ENCODE measurements at regions not wholly inside any gene's neighbourhood (a gene's known extent, or its start where the extent isn't known, plus 50 kb on each side); places are given as distances from the start of the nearest gene placed in this dataset.
A peak's percentile ranks its signal among the peaks of the same experiment; 100 is the strongest.

- DNase-seq: peak in 7 of 42 donors; percentile 5 to 28 (median 11)
These were observed 340.6 kb upstream of the SFSWAP start for GRCh38 chr12:131370321-131370720.

GRCh38 chr12:131370791-131371347 lies 340.0 kb upstream of the SFSWAP start:
- intact Hi-C loops (cut with DNase I): no loop called here
- DNase-seq: peak in 9 of 42 donors; percentile 2 to 37 (median 11)

More at GRCh38 chr12:131370321-131370720, 340.6 kb upstream of the SFSWAP start:
- intact Hi-C loops (cut with DNase I): no loop called here

- peak in 8 of 42 donors; percentile 4 to 36 (median 12) for DNase-seq
- intact Hi-C loops (cut with DNase I): no loop called here
These were observed 339.3 kb upstream of the SFSWAP start for GRCh38 chr12:131371401-131372170.

DNA sequence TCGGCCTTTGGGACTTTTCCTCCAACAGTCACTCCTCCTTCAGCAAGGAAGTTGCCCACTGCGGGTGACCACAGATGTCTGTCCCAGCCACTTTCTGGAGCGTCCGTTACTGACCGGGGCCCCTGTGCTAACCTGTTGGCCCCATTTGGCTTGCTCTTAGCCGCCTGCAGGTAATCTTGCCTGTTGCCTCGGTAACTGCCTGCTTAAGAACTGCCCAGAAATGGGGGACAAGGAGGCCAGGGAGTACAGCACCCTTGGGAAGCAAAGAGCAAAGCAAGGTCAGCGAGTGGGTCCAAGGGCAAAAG lies 338.8 kb upstream of the SFSWAP start:
- intact Hi-C loops (cut with DNase I): no loop called here

GRCh38 chr12:131372706-131373195 lies 338.1 kb upstream of the SFSWAP start:
- intact Hi-C loops (cut with DNase I): no loop called here
- peak in 2 of 42 donors; percentile 6 to 7 for DNase-seq

More for the DNA sequence above, 338.8 kb upstream of the SFSWAP start:
- peak in 3 of 42 donors; percentile 7 to 24 (median 21) for DNase-seq

DNA sequence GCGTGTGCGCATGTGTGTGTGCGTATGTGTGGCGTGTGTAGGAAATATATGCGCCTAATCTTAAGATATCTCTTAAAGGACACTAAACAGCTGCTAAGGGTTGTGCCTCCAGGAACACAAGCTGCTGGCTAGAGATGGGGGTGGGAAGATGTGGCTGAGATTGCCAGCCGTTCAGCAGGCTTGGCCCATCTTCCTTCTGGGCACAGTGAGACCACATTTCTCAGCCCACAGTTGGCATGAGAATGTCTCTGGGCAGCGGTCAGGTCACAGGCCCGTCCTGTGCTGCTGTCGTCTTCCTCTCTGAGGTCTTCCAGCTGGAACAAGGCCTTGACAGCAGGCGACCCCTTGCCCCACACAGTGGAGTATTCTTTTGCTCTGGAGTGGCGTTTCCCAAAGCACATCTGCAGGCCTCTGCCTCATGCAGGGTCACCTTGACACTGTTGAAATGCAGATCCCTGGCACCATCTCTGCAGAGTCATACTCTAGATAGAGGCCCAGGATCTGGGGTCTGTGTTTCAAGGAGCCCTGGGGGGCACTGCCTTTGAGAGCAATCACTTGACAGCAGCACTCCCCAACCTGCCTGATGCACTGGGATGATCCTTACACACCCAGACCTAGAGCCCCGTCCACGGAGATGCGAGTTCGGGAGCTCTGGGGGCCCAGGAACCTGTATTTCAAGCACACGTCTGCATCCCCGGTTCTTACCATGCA lies 335.5 kb upstream of the SFSWAP start:
- intact Hi-C loops (cut with DNase I): no loop called here

DNA sequence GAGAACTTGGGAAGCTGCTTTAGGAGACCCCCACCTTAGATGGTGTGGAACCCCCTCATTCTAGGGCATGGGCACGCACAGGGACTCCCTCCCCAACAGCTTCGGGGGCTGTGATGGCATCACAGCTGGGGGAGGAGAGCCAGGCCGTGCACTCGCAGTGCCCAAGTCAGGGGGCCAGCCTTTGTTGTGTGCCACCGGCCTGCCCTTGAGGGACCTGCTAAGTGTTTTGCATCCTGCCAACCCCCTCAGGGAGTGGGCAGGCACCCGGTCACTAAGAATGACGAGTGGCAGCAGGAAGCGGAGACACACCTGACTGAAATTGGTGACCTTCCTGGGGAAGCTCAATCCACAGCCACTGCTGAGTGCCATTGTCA lies 334.9 kb upstream of the SFSWAP start:
- intact Hi-C loops (cut with DNase I): no loop called here
- peak in 1 of 42 donors; percentile 11 for DNase-seq

More for the DNA sequence above, 335.5 kb upstream of the SFSWAP start:
- DNase-seq: peak in 1 of 42 donors; percentile 16

DNA sequence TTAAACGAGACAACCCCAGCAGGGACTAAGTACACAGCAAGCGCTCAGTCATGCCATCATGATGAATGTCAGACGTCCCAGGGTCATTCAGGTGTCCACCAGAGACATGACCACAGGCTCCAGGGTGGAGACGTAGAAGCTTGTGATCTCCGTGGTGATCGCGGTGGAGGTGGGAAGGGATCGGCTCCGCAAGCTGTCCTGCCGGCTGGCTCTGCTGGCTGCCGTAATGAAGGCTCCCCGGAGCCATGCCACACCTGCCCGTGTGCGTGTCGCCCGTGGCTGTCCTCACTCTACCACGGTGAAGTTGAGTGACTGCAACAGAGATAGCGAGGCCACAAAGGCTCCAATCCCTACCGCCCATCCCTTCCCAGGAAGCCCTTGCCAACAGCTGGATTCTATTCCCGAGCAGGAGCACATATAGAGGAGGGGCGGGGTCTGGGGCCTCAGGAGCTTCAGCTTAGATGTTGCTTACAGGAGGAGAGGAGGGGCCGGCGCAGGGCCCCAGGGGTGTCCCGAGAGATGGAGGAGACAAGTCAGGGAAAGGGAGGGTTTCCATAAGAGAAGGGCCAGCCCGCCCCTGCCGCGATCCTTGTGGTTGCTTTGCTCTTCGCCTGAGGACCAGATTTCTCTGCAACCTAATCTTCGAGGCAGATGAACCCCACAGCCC lies 332.6 kb upstream of the SFSWAP start:
- intact Hi-C loops (cut with DNase I): no loop called here
- DNase-seq: peak in 1 of 42 donors; percentile 14

- peak in 1 of 42 donors; percentile 17 for DNase-seq
- intact Hi-C loops (cut with DNase I): no loop called here
These were observed 331.8 kb upstream of the SFSWAP start for GRCh38 chr12:131378861-131379665.

DNA sequence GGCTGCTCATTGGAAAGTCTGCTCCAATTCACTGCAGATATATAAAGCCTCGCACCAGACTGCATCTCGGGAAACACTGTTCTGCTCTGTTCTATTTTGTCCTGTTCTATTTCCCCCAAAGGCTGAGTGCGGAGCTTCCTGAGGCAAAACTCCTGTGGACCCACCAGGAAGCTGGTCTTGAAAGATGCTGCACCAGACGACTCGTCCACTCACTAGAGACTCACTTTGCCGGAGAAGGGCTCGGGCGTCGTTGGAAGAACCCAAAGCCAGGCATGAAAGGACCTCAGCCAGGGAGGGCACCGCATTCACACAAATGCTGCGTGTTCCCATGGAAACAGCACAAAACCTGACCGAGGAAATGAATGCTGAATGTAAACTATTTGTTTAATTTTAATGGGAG lies 331.2 kb upstream of the SFSWAP start:
- intact Hi-C loops (cut with DNase I): no loop called here
- DNase-seq: peak in 2 of 42 donors; percentile 20 to 21

DNA sequence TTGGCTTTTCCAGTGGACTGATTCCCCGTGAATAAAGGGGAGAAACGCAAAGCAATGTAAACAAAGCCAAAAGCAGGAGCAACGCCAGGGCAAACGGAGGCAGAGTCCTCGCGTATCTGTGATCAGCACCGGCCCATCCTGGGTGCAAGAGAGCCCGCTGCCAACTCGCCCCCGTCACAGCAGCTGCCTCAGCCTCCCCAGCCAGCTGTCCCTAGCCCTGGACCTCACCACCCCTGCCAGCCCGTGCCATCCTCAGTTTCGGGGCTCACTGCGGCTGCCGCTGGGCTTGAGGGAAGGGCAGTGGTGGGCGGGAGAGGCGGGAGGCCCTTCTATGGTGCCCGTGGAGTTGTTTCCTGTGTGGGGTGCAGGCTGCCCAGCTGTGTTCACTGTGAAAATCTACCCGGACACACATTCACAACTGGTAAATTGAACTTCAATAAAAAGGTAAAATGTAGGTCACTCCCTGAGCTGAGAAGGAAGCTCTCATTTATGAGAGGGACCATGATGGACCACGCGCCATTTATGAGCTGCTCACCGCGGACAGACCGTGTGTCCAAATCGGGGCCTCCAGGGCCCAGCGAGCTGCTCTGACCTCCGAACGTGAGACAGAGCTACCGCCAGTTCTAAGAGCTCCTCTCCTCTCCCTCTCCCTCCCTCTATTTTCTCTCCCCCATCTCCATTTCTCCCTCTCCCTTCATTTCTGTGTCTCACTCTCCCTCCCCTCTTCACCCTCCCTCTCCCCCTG lies 330.5 kb upstream of the SFSWAP start:
- intact Hi-C loops (cut with DNase I): no loop called here
- DNase-seq: peak in 2 of 42 donors; percentile 6 to 24

GRCh38 chr12:131380965-131381705 lies 329.8 kb upstream of the SFSWAP start:
- peak in 2 of 42 donors; percentile 5 to 12 for DNase-seq
- intact Hi-C loops (cut with DNase I): no loop called here

GRCh38 chr12:131381716-131382430 lies 329.0 kb upstream of the SFSWAP start:
- DNase-seq: peak in 2 of 42 donors; percentile 6
- intact Hi-C loops (cut with DNase I): no loop called here

GRCh38 chr12:131383291-131383690 lies 327.6 kb upstream of the SFSWAP start:
- intact Hi-C loops (cut with DNase I): no loop called here
- DNase-seq: peak in 1 of 42 donors; percentile 5

DNA sequence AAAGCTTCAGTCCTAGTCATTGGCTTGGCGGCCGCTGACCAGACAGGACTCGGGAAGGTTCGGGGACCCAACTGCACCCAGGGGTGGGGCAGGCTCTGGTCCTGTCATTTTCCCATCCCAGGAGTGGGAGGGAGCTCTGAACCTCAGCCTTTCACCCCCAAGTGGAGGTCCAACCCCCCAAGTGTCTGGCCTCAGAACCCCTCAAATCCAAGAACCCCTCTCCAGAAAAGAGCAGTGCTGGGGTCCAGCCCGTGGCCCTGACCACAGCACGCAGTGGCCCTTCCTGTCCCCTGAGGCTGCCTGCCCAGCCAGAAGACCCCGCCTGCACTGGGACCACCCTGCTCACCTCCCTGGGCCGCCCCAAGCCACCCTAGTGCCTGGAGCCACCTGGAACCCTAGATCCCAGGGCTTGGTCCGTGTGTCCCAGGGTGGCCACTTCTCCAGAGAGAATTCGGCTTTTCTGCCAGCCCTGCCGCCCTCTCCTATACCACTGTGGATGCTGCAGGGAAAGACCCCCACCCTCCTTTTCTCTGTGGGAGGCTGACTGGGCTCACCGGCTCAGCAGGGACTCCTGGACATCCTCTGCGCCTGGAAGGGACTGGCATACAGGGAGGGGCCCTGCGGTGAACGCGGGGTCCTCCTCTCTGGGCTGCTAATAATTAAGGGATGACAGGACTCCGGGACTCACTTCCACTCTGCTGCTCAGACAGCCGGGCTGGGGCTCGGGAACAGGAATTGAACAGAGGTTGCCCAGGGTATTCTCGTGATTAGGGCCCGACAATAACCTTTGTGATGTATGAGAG lies 326.9 kb upstream of the SFSWAP start:
- DNase-seq: peak in 2 of 42 donors; percentile 19 to 29
- intact Hi-C loops (cut with DNase I): no loop called here

- no peak for DNase-seq
- intact Hi-C loops (cut with DNase I): no loop called here
These were observed 326.4 kb upstream of the SFSWAP start for GRCh38 chr12:131384544-131384855.
